ENCODE measurements at regions not wholly inside any gene's neighbourhood (a gene's known extent, or its start where the extent isn't known, plus 50 kb on each side); places are given as distances from the start of the nearest gene placed in this dataset.

DNA sequence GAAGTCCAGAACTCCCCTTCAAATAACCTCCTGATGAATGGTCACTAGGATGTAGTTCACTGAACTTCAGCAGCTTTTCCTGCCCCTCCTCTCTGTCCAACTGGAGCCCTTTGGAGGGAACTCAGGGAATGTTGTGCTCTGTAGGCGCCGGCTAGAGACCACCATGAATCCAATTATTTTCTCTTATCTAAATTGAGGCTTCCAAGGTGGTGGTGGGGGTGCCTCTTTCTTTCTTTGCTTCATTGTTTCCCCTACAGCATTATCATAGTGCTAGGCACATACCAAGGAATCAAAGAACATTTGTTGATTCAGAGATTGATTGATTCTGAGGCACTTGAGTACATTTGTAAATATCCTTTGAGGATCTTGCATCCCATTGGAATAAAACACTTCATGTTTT, 426.6 kb upstream of the PLXNA2 start:
- no peak overlapping the region for H3K27ac Mint-ChIP-seq
- WGBS, 2 experiments (ENCODE audit: insufficient coverage in 1 of 2, insufficient read length in 1 of 2) = no CpG with 5 or more reads among the region's 2 CpGs
- H3K27me3 Mint-ChIP-seq (ENCODE audit: insufficient read depth) = no peaks in the 10 kb centered on the region

DNA sequence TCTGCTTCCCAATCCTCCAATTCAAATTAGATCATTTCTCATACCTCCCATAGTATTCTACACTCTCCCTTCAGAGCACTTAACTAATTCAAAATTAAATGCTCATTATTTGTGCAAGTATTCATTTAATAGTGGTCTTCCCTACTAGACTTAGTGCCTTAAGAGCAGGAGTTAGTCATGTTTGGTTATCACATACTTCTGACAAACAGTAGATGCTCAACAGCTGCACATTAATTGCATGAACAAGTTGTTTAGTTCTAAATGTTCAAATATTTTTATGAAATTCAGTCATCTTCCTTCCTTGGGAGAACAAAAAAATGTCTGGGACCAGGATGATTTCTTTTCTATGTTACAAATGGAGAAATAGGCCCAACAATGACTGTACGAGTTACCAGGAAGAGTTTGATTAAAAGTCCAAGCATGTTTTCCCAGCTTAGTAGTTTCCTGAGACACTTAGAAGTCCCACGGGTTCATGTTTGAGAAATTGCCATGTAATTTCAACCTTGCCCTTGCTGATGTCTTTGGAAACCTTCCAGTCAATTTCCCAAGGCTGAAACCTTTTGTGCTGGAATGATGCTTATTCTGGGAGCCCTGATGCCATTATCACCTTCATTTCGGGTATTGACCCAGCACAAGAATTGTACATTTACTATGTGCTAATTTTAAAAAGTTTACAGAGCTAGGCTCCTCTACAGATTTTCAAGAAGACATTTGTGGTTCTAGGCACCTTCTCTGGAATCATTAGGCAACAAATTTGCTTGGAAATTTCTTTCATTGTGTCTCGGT, 437.9 kb upstream of the PLXNA2 start:
- no peaks in the 10 kb centered on the region for H3K9me3 Mint-ChIP-seq
- 95 to 97% methylated on average over 4 of the region's 4 CpGs for WGBS, 2 experiments (ENCODE audit: insufficient coverage in 1 of 2, insufficient read length in 1 of 2)
- Histone ChIP-seq H3K36me3 (ENCODE audit: control insufficient read depth, insufficient read depth, low read length) (no peaks in the 10 kb centered on the region), H3K4me1 (ENCODE audit: control insufficient read depth, insufficient read depth, low read length) (no peaks in the 10 kb centered on the region), H3K27ac (ENCODE audit: low read depth, low read length) (no peak overlapping the region), H3K4me3 (ENCODE audit: low read length) (no peak overlapping the region), H3K9ac (ENCODE audit: extremely low read depth, low read length, poor library complexity, severe bottlenecking) (no peak overlapping the region), H3K27me3 (ENCODE audit: control insufficient read depth, insufficient read depth, low read length, poor library complexity, severe bottlenecking) (no peaks in the 10 kb centered on the region), H3K9me3 (ENCODE audit: control insufficient read depth, low read length) (no peaks in the 10 kb centered on the region)
- DNase-seq = no peak
- H3K4me3 Mint-ChIP-seq = no peak overlapping the region
- peaks cover 1% of the 10 kb centered on the region for H3K4me1 Mint-ChIP-seq
- H3K27me3 Mint-ChIP-seq (ENCODE audit: insufficient read depth) = peaks cover 2% of the 10 kb centered on the region
- H3K36me3 Mint-ChIP-seq (ENCODE audit: low read depth) = no peaks in the 10 kb centered on the region
- H3K27ac Mint-ChIP-seq = no peak overlapping the region
- TF ChIP-seq, protein P1, sequence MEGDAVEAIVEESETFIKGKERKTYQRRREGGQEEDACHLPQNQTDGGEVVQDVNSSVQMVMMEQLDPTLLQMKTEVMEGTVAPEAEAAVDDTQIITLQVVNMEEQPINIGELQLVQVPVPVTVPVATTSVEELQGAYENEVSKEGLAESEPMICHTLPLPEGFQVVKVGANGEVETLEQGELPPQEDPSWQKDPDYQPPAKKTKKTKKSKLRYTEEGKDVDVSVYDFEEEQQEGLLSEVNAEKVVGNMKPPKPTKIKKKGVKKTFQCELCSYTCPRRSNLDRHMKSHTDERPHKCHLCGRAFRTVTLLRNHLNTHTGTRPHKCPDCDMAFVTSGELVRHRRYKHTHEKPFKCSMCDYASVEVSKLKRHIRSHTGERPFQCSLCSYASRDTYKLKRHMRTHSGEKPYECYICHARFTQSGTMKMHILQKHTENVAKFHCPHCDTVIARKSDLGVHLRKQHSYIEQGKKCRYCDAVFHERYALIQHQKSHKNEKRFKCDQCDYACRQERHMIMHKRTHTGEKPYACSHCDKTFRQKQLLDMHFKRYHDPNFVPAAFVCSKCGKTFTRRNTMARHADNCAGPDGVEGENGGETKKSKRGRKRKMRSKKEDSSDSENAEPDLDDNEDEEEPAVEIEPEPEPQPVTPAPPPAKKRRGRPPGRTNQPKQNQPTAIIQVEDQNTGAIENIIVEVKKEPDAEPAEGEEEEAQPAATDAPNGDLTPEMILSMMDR (conservative IDR thresholded peaks at IDR 0.05) = no peak

More for the DNA sequence above, 426.6 kb upstream of the PLXNA2 start:
- Histone ChIP-seq H3K4me1 (ENCODE audit: control insufficient read depth, insufficient read depth, low read length) (peaks cover 5% of the 10 kb centered on the region), H3K9ac (ENCODE audit: extremely low read depth, low read length, poor library complexity, severe bottlenecking) (no peak overlapping the region), H3K27me3 (ENCODE audit: control insufficient read depth, insufficient read depth, low read length, poor library complexity, severe bottlenecking) (no peaks in the 10 kb centered on the region), H3K36me3 (ENCODE audit: control insufficient read depth, insufficient read depth, low read length) (no peaks in the 10 kb centered on the region), H3K27ac (ENCODE audit: low read depth, low read length) (no peak overlapping the region), H3K4me3 (ENCODE audit: low read length) (peak overlapping the region; percentile 37), H3K9me3 (ENCODE audit: control insufficient read depth, low read length) (no peaks in the 10 kb centered on the region)
- Mint-ChIP-seq H3K36me3 (ENCODE audit: low read depth) (no peaks in the 10 kb centered on the region), H3K4me3 (no peak overlapping the region), H3K4me1 (peaks cover 17% of the 10 kb centered on the region), H3K9me3 (no peaks in the 10 kb centered on the region)
- no peak for DNase-seq
- TF ChIP-seq, protein P1 (conservative IDR thresholded peaks at IDR 0.05) = no peak

DNA sequence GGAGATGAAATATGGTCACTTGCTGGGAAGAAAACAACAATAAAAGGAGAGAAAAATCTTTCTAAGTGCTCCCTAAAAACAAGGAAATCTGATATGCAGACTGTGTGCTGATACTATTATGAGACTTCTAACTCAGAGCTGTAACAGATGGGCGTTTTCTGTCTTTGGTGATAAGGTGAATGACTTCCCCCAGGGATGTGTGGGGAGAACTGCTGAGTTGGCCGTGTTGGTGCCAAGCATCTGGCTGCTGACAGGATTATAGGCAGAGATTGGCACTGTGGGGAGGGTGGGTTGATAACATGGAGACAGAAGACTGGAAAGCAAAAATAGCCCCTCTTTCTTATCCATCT, 438.5 kb upstream of the PLXNA2 start:
- H3K4me1 Mint-ChIP-seq = peaks cover 5% of the 10 kb centered on the region
- H3K27ac Mint-ChIP-seq = no peak overlapping the region
- H3K36me3 ChIP-seq (ENCODE audit: control insufficient read depth, insufficient read depth, low read length) = no peaks in the 10 kb centered on the region
- DNase-seq = no peak
- H3K4me3 Mint-ChIP-seq = no peak overlapping the region
- WGBS, 2 experiments (ENCODE audit: insufficient coverage in 1 of 2, insufficient read length in 1 of 2) = 80 to 88% methylated on average over 1 to 2 of the region's 2 CpGs
- no peaks in the 10 kb centered on the region for H3K9me3 ChIP-seq (ENCODE audit: control insufficient read depth, low read length)
- H3K9ac ChIP-seq (ENCODE audit: extremely low read depth, low read length, poor library complexity, severe bottlenecking) = no peak overlapping the region
- TF ChIP-seq, protein P1 (conservative IDR thresholded peaks at IDR 0.05) = no peak
- no peaks in the 10 kb centered on the region for H3K27me3 Mint-ChIP-seq (ENCODE audit: insufficient read depth)
- no peaks in the 10 kb centered on the region for H3K4me1 ChIP-seq (ENCODE audit: control insufficient read depth, insufficient read depth, low read length)
- no peaks in the 10 kb centered on the region for H3K9me3 Mint-ChIP-seq
- no peaks in the 10 kb centered on the region for H3K27me3 ChIP-seq (ENCODE audit: control insufficient read depth, insufficient read depth, low read length, poor library complexity, severe bottlenecking)
- H3K27ac ChIP-seq (ENCODE audit: low read depth, low read length) = no peak overlapping the region
- no peaks in the 10 kb centered on the region for H3K36me3 Mint-ChIP-seq (ENCODE audit: low read depth)
- H3K4me3 ChIP-seq (ENCODE audit: low read length) = no peak overlapping the region

Measured in endodermal cell (in vitro differentiated cells).